ENCODE measurements at regions not wholly inside any gene's neighbourhood (a gene's known extent, or its start where the extent isn't known, plus 50 kb on each side); places are given as distances from the start of the nearest gene placed in this dataset.
A peak's percentile ranks its signal among the peaks of the same experiment; 100 is the strongest.

DNA sequence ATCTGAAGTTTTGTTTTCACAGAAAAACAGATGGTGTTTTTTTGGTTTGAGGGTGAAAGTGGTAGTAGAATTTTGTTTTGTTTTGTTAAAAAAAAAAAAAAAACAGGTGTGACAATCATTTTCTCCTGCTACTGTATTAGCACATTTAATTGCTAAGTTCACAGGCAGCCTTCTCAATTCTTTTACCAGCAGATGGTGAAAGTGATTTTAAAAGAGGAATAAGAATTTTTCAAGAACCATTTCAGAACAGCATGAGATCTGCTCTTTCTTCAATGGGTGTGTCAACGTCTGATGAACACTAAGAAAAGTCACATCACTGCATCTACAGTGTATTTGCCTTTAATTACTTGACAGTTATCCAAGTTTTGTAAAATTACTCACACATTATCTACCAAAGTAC, 303.7 kb upstream of the USP15 start:
- H3K4me3 ChIP-seq (ENCODE audit: low read depth, low read length), result no peak overlapping the region
- TF ChIP-seq, protein P1, sequence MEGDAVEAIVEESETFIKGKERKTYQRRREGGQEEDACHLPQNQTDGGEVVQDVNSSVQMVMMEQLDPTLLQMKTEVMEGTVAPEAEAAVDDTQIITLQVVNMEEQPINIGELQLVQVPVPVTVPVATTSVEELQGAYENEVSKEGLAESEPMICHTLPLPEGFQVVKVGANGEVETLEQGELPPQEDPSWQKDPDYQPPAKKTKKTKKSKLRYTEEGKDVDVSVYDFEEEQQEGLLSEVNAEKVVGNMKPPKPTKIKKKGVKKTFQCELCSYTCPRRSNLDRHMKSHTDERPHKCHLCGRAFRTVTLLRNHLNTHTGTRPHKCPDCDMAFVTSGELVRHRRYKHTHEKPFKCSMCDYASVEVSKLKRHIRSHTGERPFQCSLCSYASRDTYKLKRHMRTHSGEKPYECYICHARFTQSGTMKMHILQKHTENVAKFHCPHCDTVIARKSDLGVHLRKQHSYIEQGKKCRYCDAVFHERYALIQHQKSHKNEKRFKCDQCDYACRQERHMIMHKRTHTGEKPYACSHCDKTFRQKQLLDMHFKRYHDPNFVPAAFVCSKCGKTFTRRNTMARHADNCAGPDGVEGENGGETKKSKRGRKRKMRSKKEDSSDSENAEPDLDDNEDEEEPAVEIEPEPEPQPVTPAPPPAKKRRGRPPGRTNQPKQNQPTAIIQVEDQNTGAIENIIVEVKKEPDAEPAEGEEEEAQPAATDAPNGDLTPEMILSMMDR (IDR thresholded peaks at IDR 0.05; ENCODE audit: low read depth, low read length, missing control alignments), result no peak
- DNase-seq (ENCODE audit: low read depth), result no peak

DNA sequence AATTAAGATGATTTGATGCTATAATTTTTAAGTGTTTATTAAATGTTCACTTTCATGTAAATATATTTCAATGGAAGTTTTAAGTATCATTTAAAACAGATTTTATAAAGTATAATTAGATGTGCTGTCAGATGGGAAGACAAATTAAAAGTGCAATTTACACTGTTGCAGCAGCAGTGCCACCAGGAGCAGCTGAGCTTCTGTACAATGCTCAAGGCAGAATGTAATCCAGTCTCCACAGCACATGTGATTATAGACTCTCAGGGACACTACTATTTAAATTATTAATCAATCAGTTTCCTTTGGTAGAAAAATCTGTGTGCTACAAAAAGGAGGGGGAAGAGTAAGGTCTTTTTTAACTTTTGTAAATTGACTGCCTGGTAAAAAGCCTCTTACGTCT, 285.7 kb upstream of the USP15 start:
- TF ChIP-seq, protein P1 (IDR thresholded peaks at IDR 0.05; ENCODE audit: low read depth, low read length, missing control alignments), result no peak

DNA sequence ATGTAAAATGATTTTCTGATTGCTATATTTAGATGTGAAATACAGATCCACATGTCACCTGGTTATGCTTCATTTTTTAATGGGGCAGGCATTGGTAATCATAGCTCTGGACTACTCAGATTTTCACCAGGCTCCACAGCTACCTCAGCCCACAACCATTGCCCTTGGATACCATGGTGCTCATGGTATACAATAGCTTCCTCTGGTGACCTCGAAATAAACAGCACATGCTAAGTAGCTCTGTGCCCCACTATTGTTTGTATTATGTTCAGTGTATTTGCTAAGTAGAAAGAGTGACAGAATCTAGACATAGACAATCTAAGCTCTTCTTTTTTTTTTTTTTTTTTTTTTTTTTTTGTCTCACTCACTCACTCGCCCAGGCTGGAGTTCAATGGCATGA, 274.4 kb upstream of the USP15 start:
- DNase-seq (ENCODE audit: low read depth), result no peak
- TF ChIP-seq, protein P1 (IDR thresholded peaks at IDR 0.05; ENCODE audit: low read depth, low read length, missing control alignments), result no peak
- no peak overlapping the region for H3K4me3 ChIP-seq (ENCODE audit: low read depth, low read length)

More for the DNA sequence above, 285.7 kb upstream of the USP15 start:
- DNase-seq (ENCODE audit: low read depth), result no peak
- no peak overlapping the region for H3K4me3 ChIP-seq (ENCODE audit: low read depth, low read length)

DNA sequence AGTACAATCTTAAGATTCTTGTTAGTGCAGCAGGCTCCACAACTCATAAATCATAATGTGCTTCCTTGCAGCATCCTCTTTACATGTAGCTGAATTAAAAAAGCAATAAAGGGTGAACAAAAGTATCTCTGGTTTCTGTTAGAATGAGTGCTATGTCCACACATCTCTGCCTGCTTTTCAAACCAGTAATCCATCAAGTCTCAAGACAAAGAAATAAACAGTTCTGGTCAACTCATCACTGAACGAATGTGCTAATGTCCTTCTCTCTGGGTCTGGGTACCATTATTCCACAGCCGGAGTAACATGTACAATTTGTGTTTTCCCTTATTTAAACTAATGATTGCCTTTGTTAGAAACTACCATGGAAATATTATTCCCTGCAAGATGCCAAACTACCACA, 273.0 kb upstream of the USP15 start:
- no peak overlapping the region for H3K4me3 ChIP-seq (ENCODE audit: low read depth, low read length)
- no peak for DNase-seq (ENCODE audit: low read depth)
- TF ChIP-seq, protein P1 (IDR thresholded peaks at IDR 0.05; ENCODE audit: low read depth, low read length, missing control alignments), result no peak

DNA sequence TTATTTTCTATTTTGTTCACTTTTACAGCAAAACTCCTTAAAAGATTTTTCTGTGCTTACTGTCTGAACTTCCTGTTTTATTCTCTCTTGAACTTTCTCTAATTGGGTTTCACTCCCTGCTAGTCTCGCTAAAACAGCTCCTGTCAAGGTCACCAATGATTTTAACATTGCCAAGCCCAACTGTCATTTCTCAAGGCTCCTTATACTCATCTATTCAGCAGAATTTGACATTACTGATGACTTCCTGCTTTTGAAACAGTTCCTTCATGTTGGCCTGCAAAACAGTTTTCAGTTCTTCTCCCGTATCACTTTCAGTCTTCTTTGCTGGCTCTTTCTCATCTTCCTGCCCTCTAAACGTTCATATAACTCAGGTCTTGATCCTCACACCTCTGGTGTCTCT, 268.5 kb upstream of the USP15 start:
- TF ChIP-seq, protein P1 (IDR thresholded peaks at IDR 0.05; ENCODE audit: low read depth, low read length, missing control alignments), result no peak
- H3K4me3 ChIP-seq (ENCODE audit: low read depth, low read length), result no peak overlapping the region
- no peak for DNase-seq (ENCODE audit: low read depth)

DNA sequence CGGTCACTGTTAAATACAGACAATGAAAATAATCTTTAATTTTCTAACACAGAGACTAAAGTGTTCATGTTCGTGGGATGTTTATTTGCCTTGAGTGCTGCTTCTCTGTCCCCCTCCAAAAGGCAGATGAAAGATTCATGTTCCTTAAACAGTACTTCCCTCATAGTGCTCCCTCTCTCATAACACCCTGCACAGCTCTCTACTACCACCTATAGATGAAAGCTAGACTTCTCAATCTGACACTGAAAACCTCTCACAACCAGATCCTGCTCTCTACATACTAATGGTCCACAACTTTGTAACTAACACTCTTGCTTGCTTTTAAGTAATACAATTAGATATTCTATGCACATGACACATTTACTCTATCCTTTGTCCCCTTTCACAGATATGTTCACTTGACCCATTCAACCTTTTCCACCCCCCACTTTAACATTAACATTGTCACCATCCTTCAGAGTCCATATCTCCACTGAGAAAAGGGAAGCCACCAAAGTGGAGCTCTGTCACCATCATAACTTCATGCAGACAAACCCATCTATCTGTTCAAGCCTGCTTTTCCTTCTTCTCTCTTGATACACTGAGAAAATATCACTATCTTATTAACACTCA, 266.4 kb upstream of the USP15 start:
- TF ChIP-seq, protein P1 (IDR thresholded peaks at IDR 0.05; ENCODE audit: low read depth, low read length, missing control alignments), result peak; percentile 66
- no peak for DNase-seq (ENCODE audit: low read depth)
- no peak overlapping the region for H3K4me3 ChIP-seq (ENCODE audit: low read depth, low read length)

DNA sequence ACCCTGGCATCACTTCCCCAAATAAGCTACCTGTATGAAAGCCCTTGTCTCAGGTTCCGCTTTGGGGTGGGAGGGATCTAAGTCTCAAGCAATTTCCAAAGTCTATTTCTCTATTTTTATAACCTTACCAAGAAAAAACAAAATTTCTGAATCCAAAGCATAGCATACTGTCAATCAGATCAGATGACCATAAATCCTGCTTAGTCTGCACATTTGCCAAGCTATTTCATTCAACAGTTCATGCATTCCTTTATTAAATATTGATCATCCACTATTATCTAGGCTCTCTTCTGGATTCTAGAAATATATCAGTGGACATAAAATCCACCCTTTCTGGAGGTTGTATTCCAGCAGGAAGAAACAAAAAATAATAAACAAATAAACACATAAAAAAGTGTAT, 263.5 kb upstream of the USP15 start:
- no peak overlapping the region for H3K4me3 ChIP-seq (ENCODE audit: low read depth, low read length)
- DNase-seq (ENCODE audit: low read depth), result no peak
- TF ChIP-seq, protein P1 (IDR thresholded peaks at IDR 0.05; ENCODE audit: low read depth, low read length, missing control alignments), result no peak
